Kidney epithelial cell (primary cell): ENCODE measurements at regions not wholly inside any gene's neighbourhood (a gene's known extent, or its start where the extent isn't known, plus 50 kb on each side); places are given as distances from the start of the nearest gene placed in this dataset.

ENCODE experiments used
- DNase-seq: peaks from one replicate; pipeline ENCODE4 v3.0.0-alpha.2; 2010; ENCODE audit warnings: low read depth
- H3K27me3 ChIP-seq: 2 replicates; pipeline ENCODE4 v1.6.0; 2011; ENCODE audit warnings: low read length; ENCODE audit not compliant: control insufficient read depth, insufficient read depth
- H3K36me3 ChIP-seq: 2 replicates; pipeline ENCODE4 v1.5.1; 2011; ENCODE audit warnings: low read length; ENCODE audit not compliant: control insufficient read depth, insufficient read depth
- H3K4me3 ChIP-seq: 2 replicates; pipeline ENCODE4 v1.5.1; 2011; ENCODE audit warnings: low read depth, mild to moderate bottlenecking, control low read depth, low read length
- CTCF ChIP-seq: IDR thresholded peaks from 2 replicates; pipeline ENCODE4 v1.5.1; 2011; ENCODE audit warnings: mild to moderate bottlenecking, moderate library complexity, low read length, control low read depth, inconsistent platforms; ENCODE audit not compliant: insufficient read depth, poor library complexity, severe bottlenecking

- Histone ChIP-seq H3K36me3 (no peaks in the 10 kb centered on the region), H3K4me3 (no peak overlapping the region), H3K27me3 (no peaks in the 10 kb centered on the region)
- no peak for TF ChIP-seq CTCF
- no peak for DNase-seq
These were observed 89.7 kb upstream of the KLF13 start for GRCh38 chr15:31237043-31237324.

- Histone ChIP-seq H3K36me3 (no peaks in the 10 kb centered on the region), H3K27me3 (no peaks in the 10 kb centered on the region), H3K4me3 (no peak overlapping the region)
- DNase-seq, result no peak
- TF ChIP-seq CTCF, result no peak
These were observed 87.7 kb upstream of the KLF13 start for GRCh38 chr15:31238906-31239305.

GRCh38 chr15:31239409-31239808 lies 87.2 kb upstream of the KLF13 start:
- no peaks in the 10 kb centered on the region for H3K27me3 ChIP-seq
- no peak for TF ChIP-seq CTCF
- DNase-seq, result no peak
- no peak overlapping the region for H3K4me3 ChIP-seq
- H3K36me3 ChIP-seq, result no peaks in the 10 kb centered on the region

- no peak for DNase-seq
- TF ChIP-seq CTCF, result no peak
These were observed 84.6 kb upstream of the KLF13 start for GRCh38 chr15:31241888-31242522.

GRCh38 chr15:31243895-31244294 lies 82.7 kb upstream of the KLF13 start:
- Histone ChIP-seq H3K27me3 (peaks cover 3% of the 10 kb centered on the region), H3K4me3 (no peak overlapping the region), H3K36me3 (no peaks in the 10 kb centered on the region)
- no peak for DNase-seq
- no peak for TF ChIP-seq CTCF

More at GRCh38 chr15:31241888-31242522, 84.6 kb upstream of the KLF13 start:
- Histone ChIP-seq H3K36me3 (no peaks in the 10 kb centered on the region), H3K27me3 (peaks cover 3% of the 10 kb centered on the region), H3K4me3 (no peak overlapping the region)

- H3K27me3 ChIP-seq, result peaks cover 3% of the 10 kb centered on the region
- no peak for TF ChIP-seq CTCF
- DNase-seq, result no peak
- no peaks in the 10 kb centered on the region for H3K36me3 ChIP-seq
- no peak overlapping the region for H3K4me3 ChIP-seq
These were observed 81.4 kb upstream of the KLF13 start for GRCh38 chr15:31245135-31245689.
